HEK293T (cell line): ENCODE measurements at regions not wholly inside any gene's neighbourhood (a gene's known extent, or its start where the extent isn't known, plus 50 kb on each side); places are given as distances from the start of the nearest gene placed in this dataset.
"Not testable (repeated sequence)": the region's sequence is repeated elsewhere in the genome, so short reads cannot be mapped to it uniquely, and the experiment has no call there.

Experiments used
- CTCF ChIA-PET: fragments of 350-600 bp; formaldehyde crosslinking; extraction: SDS; loops from one replicate; lab custom pipeline; 2021; ENCODE audit warnings: antibody characterized with exemption, inconsistent platforms; lab: Yijun Ruan, JAX
- POLR2A ChIA-PET: fragments of 350-600 bp; formaldehyde crosslinking; extraction: SDS; loops from one replicate; lab custom pipeline; 2020; ENCODE audit warnings: antibody characterized with exemption, inconsistent platforms; lab: Yijun Ruan, JAX
- DNase-seq: peaks from one replicate; pipeline ENCODE4 v3.0.0; 2012; ENCODE audit warnings: mixed read lengths; ENCODE audit errors: extremely low spot score
- ARNT ChIP-seq: fragments of 450-650 bp; IDR thresholded peaks from 2 replicates; pipeline ENCODE4 v1.6.1; 2017; ENCODE audit warnings: mild to moderate bottlenecking
- BHLHE40 ChIP-seq: fragments of 450-650 bp; IDR thresholded peaks from 2 replicates; pipeline ENCODE4 v1.6.1; 2016; ENCODE audit warnings: mild to moderate bottlenecking, moderate library complexity, borderline replicate concordance
- CTBP1 ChIP-seq: fragments of 450-650 bp; IDR thresholded peaks from 2 replicates; pipeline ENCODE4 v1.6.1; 2016; ENCODE audit warnings: borderline replicate concordance
- ELF4 ChIP-seq: fragments of 450-650 bp; IDR thresholded peaks from 2 replicates; pipeline ENCODE4 v1.6.1; 2017; ENCODE audit warnings: antibody characterized with exemption
- FOXA1 ChIP-seq: fragments of 450-650 bp; IDR thresholded peaks from 2 replicates; pipeline ENCODE4 v1.6.1; 2016; ENCODE audit warnings: mild to moderate bottlenecking
- FOXK2 ChIP-seq: fragments of 450-650 bp; IDR thresholded peaks from 2 replicates; pipeline ENCODE4 v1.6.1; 2016; ENCODE audit warnings: mild to moderate bottlenecking
- FOXM1 ChIP-seq: fragments of 450-650 bp; IDR thresholded peaks from 2 replicates; pipeline ENCODE4 v1.6.1; 2017; ENCODE audit warnings: mild to moderate bottlenecking, borderline replicate concordance
- HDGF ChIP-seq: fragments of 450-650 bp; IDR thresholded peaks from 2 replicates; pipeline ENCODE4 v1.6.1; 2017; ENCODE audit warnings: antibody characterized with exemption, borderline replicate concordance
- L3MBTL2 ChIP-seq: fragments of 450-650 bp; conservative IDR thresholded peaks from 2 replicates; pipeline ENCODE4 v1.6.1; 2016; ENCODE audit warnings: mild to moderate bottlenecking
- LEF1 ChIP-seq: fragments of 450-650 bp; IDR thresholded peaks from 2 replicates; pipeline ENCODE4 v1.6.1; 2017; ENCODE audit warnings: mild to moderate bottlenecking, borderline replicate concordance
- NFRKB ChIP-seq: fragments of 450-650 bp; IDR thresholded peaks from 2 replicates; pipeline ENCODE4 v1.6.1; 2016; ENCODE audit warnings: mild to moderate bottlenecking, moderate library complexity
- SP1 ChIP-seq: fragments of 450-650 bp; IDR thresholded peaks from 2 replicates; pipeline ENCODE4 v1.6.1; 2017
- SUZ12 ChIP-seq: fragments of 450-650 bp; IDR thresholded peaks from 2 replicates; pipeline ENCODE4 v1.6.1; 2016; ENCODE audit warnings: mild to moderate bottlenecking
- TARDBP ChIP-seq: fragments of 450-650 bp; IDR thresholded peaks from 2 replicates; pipeline ENCODE4 v1.6.1; 2016
- ZNF384 ChIP-seq: fragments of 450-650 bp; IDR thresholded peaks from 2 replicates; pipeline ENCODE4 v1.6.1; 2016
- TF ChIP-seq, protein P1 (sequence below): fragments of 450-650 bp; IDR thresholded peaks from 2 replicates; pipeline ENCODE4 v1.6.1; 2016

DNA sequence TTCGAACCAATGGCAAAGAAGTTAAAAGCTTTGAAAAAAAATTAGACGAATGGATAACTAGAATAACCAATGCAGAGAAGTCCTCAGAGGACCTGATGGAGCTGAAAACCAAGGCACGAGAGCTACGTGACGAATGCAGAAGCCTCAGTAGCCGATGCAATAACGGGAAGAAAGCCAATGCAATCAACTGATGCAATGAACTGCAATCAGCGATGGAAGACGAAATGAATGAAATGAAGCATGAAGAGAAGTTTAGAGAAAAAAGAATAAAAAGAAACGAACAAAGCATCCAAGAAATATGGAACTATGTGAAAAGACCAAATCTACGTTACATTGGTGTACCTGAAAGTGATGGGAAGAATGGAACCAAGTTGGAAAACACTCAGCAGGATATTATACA is 52.6 kb upstream of the MRPS30 start:
- POLR2A ChIA-PET, DNase-seq, CTCF ChIA-PET: not testable (repeated sequence)

DNA sequence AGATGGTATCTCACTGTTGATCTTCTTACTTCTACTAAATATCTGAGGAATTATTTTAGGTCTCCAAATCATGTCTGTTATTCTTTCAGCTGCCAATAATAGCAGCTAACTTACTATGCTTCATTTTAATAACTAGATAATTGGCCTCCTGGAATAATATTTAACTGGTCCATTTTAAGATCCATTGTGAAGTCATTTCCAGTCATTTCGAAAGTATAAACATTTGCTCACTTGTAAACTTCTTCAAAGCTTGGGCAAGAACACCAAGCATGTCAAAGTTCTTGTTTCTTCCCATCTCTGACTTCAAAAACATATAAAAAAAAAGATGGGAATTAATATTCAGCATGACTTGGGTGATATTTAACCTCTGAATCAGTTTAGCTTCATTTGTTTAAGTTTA is 61.4 kb upstream of the MRPS30 start:
- TF ChIP-seq SUZ12 (no peak), FOXM1 (no peak), ARNT (no peak), ELF4 (no peak), BHLHE40 (no peak), ZNF384 (no peak), CTBP1 (no peak), FOXK2 (no peak)
- TF ChIP-seq, protein P1, sequence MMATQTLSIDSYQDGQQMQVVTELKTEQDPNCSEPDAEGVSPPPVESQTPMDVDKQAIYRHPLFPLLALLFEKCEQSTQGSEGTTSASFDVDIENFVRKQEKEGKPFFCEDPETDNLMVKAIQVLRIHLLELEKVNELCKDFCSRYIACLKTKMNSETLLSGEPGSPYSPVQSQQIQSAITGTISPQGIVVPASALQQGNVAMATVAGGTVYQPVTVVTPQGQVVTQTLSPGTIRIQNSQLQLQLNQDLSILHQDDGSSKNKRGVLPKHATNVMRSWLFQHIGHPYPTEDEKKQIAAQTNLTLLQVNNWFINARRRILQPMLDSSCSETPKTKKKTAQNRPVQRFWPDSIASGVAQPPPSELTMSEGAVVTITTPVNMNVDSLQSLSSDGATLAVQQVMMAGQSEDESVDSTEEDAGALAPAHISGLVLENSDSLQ = no peak
- ChIA-PET POLR2A (no interaction called here), CTCF (no interaction called here)
- no peak for DNase-seq

DNA sequence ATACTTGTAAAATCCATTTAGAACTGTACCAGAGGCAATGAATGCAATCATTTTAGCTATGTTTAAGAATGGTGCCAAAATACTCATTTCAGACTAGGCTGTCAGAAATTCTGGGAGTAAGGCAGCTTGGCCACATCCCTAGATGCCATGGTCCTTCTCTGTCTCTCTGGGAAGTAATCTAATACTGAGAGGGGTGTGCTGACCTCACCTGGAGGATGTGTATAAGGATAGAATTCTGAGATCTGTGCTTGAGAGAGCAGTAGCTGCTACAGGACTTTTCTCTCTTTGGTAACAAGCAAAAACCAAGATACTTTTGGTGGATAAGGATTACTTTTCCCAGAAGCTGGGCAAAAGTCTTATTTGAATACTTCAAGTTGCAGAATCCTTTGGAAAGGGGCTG is 68.1 kb upstream of the MRPS30 start:
- POLR2A ChIA-PET = no interaction called here
- TF ChIP-seq, protein P1 = no peak
- TF ChIP-seq FOXM1 (no peak), ELF4 (no peak), HDGF (no peak), ARNT (no peak), SP1 (no peak), TARDBP (no peak), SUZ12 (no peak), LEF1 (no peak)
- CTCF ChIA-PET = no interaction called here
- no peak for DNase-seq

DNA sequence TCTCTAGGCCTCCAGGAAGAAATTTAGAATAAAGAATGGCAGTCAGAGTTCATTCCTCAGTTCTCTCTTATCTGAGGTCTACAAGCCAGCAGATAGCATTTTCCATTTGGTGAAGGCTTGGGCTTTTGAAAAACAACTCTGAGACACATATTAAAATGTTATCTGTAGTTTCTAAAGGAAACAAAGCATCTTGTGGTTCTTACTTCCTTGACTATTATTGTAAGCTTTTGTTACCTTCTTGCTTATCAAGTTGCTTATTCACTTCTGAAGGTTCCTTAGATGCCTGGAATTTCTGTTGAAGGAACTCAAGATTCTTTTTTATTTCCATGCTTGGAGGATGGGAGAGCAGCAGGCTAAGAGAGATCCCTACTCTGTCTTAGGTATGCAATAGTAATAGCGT is 79.2 kb upstream of the MRPS30 start:
- ChIA-PET POLR2A (no interaction called here), CTCF (no interaction called here)
- DNase-seq = no peak
- no peak for TF ChIP-seq ELF4
- no peak for TF ChIP-seq SUZ12
- no peak for TF ChIP-seq BHLHE40

DNA sequence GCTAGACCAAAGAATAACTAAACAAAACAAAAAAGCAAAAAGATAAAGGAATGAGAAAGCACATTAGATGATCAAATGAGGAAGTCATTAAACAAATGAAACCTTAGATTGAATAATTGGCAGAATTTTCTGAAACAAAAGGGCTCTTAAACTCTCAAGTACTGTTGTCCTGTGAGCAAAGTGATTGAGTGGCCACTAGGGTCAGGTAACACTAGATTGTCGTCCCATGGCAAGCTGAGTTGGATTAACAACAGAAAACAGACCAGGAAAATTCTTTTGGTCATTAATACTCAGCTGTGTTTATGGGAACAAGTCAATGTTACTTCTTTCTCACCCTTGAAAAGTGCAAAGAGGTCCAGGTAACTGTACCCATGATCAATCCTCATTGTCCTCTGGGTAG is 81.6 kb upstream of the MRPS30 start:
- no peak for TF ChIP-seq HDGF
- CTCF ChIA-PET = no interaction called here
- POLR2A ChIA-PET = no interaction called here
- no peak for DNase-seq

DNA sequence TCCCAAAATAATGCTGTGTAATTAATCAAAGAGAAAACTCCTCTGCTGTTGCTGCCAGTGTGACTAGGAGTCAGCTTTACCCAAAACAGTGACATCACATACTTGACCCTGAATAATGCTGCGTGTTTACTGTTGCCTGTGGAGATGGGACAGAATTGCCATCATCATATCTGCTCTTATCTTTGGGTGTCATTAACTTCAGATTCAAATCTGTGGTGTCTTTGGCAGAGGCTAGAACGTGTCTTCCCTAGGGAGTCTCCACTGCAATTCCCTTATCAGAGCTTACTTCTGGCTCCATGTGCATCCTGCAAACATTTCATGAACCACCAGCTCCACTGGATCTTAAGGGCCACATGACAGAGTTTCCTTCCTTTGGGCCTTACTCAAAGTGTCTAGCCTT is 88.9 kb upstream of the MRPS30 start:
- POLR2A ChIA-PET = no interaction called here
- no peak for DNase-seq
- CTCF ChIA-PET = no interaction called here
- TF ChIP-seq ZNF384 (no peak), TARDBP (no peak), SUZ12 (no peak), L3MBTL2 (no peak), BHLHE40 (no peak), SP1 (no peak), LEF1 (no peak), CTBP1 (no peak), HDGF (no peak), FOXK2 (no peak), ARNT (no peak), FOXA1 (no peak), ELF4 (no peak), NFRKB (no peak), FOXM1 (no peak)
- TF ChIP-seq, protein P1 = no peak

DNA sequence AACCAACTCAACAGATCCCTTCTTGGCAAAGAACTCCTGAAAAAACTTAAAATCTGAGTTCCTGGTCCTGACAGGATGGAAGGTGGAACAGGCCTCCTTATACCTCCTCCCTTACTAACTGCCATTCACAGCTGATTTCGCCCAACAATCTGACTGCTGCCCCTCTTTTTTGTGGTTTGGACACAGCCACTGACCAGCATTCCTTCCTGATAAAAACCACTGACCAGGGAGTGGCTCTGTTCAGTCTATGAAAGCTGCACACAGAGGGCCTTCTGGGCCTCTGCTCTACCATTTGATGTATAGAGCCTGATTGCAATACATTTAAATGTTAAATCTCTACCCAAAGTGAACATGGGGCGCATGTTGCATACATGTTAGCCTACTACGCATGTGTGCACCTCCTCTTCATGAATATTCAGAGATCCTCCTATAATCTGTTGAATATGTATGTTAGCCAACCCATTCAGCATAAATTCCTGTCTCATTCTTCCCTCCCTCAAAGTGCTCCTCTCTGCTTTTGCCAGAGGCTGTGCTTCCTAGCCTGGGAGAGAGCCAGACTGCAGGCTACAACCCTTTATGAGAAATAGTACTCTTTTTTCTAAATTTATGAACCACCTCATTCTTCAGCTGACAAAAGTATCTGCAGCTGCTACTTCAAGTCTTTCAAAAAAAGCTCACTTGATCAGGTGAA is 93.7 kb upstream of the MRPS30 start:
- CTCF ChIA-PET = no interaction called here
- no peak for DNase-seq
- POLR2A ChIA-PET = no interaction called here
- TF ChIP-seq L3MBTL2 (no peak), FOXA1 (no peak), ELF4 (no peak), FOXM1 (no peak), NFRKB (no peak), LEF1 (no peak), ZNF384 (no peak), ARNT (no peak), FOXK2 (no peak), HDGF (no peak), CTBP1 (no peak), TARDBP (no peak), SUZ12 (no peak), BHLHE40 (no peak), SP1 (no peak)
- TF ChIP-seq, protein P1 = no peak
